Activated T-helper 2 cell treated with anti-CD3 and anti-CD28 coated beads, Interferon-gamma antibody, Interleukin-2, Interleukin-4, amounts not matched to agents 10 μg/mL and 5 μg/mL and 100 μg/mL, durations not matched to agents 14 hours and 24 hours and 36 hours (primary cell): ENCODE measurements at regions not wholly inside any gene's neighbourhood (a gene's known extent, or its start where the extent isn't known, plus 50 kb on each side); places are given as distances from the start of the nearest gene placed in this dataset.
"Not testable (repeated sequence)": the region's sequence is repeated elsewhere in the genome, so short reads cannot be mapped to it uniquely, and the experiment has no call there.

Experiments used
- DNase-seq: peaks from one replicate; pipeline ENCODE4 v3.0.0; 2021; ENCODE audit warnings: low spot score
- H3K27ac Mint-ChIP-seq: one replicate; pipeline ENCODE4 v1.8.0; 2021; ENCODE audit warnings: mixed read lengths
- H3K27me3 Mint-ChIP-seq: one replicate; pipeline ENCODE4 v1.8.0; 2021; ENCODE audit warnings: low read depth, mixed read lengths
- H3K36me3 Mint-ChIP-seq: one replicate; pipeline ENCODE4 v1.8.0; 2021; ENCODE audit warnings: low read depth, mixed read lengths
- H3K4me1 Mint-ChIP-seq: one replicate; pipeline ENCODE4 v1.8.0; 2021; ENCODE audit warnings: low read depth, mixed read lengths
- H3K4me3 Mint-ChIP-seq: one replicate; pipeline ENCODE4 v1.8.0; 2021; ENCODE audit warnings: low read depth, mild to moderate bottlenecking, moderate library complexity, mixed read lengths
- H3K9me3 Mint-ChIP-seq: one replicate; pipeline ENCODE4 v1.8.0; 2021; ENCODE audit warnings: mixed read lengths
- intact Hi-C: fragments of 100-400 bp; cut with micrococcal nuclease; formaldehyde crosslinking; loops from one replicate; pipeline ENCODE4 v1.15.1; 2023

GRCh38 chr17:33687831-33688230 is 394.7 kb upstream of the ASIC2 start:
- intact Hi-C loops: no loop called here
- Mint-ChIP-seq H3K9me3 (no peaks in the 10 kb centered on the region), H3K4me3 (no peak overlapping the region), H3K4me1 (no peaks in the 10 kb centered on the region), H3K27me3 (no peaks in the 10 kb centered on the region), H3K36me3 (no peaks in the 10 kb centered on the region), H3K27ac (no peak overlapping the region)
- no peak for DNase-seq

GRCh38 chr17:33688771-33689170 is 395.7 kb upstream of the ASIC2 start:
- H3K9me3 Mint-ChIP-seq: no peaks in the 10 kb centered on the region
- no peak for DNase-seq
- no peaks in the 10 kb centered on the region for H3K36me3 Mint-ChIP-seq
- H3K4me1 Mint-ChIP-seq: no peaks in the 10 kb centered on the region
- peaks cover 2% of the 10 kb centered on the region for H3K27me3 Mint-ChIP-seq
- no peak overlapping the region for H3K4me3 Mint-ChIP-seq
- intact Hi-C loops: no loop called here
- no peak overlapping the region for H3K27ac Mint-ChIP-seq

GRCh38 chr17:33689725-33690124 is 396.6 kb upstream of the ASIC2 start:
- Mint-ChIP-seq H3K27me3 (peaks cover 5% of the 10 kb centered on the region), H3K4me1 (no peaks in the 10 kb centered on the region), H3K36me3 (no peaks in the 10 kb centered on the region), H3K27ac (no peak overlapping the region), H3K9me3 (no peaks in the 10 kb centered on the region), H3K4me3 (no peak overlapping the region)
- intact Hi-C loops: no loop called here
- DNase-seq: no peak

- no peaks in the 10 kb centered on the region for H3K36me3 Mint-ChIP-seq
- H3K4me1 Mint-ChIP-seq: no peaks in the 10 kb centered on the region
- H3K9me3 Mint-ChIP-seq: no peaks in the 10 kb centered on the region
- H3K27ac Mint-ChIP-seq: no peak overlapping the region
- DNase-seq: no peak
- H3K4me3 Mint-ChIP-seq: no peak overlapping the region
- H3K27me3 Mint-ChIP-seq: peaks cover 5% of the 10 kb centered on the region
- intact Hi-C loops: no loop called here
Observed at GRCh38 chr17:33695431-33695830, 402.3 kb upstream of the ASIC2 start.

- Mint-ChIP-seq H3K4me3 (no peak overlapping the region), H3K27ac (no peak overlapping the region), H3K9me3 (no peaks in the 10 kb centered on the region), H3K27me3 (peaks cover 5% of the 10 kb centered on the region), H3K36me3 (no peaks in the 10 kb centered on the region), H3K4me1 (no peaks in the 10 kb centered on the region)
- intact Hi-C loops: no loop called here
- no peak for DNase-seq
Observed at GRCh38 chr17:33696102-33696501, 403.0 kb upstream of the ASIC2 start.

GRCh38 chr17:33697557-33697956 is 404.5 kb upstream of the ASIC2 start:
- intact Hi-C loops: no loop called here

GRCh38 chr17:33701910-33702309 is 408.8 kb upstream of the ASIC2 start:
- no peak for DNase-seq
- no peak overlapping the region for H3K4me3 Mint-ChIP-seq
- no peaks in the 10 kb centered on the region for H3K36me3 Mint-ChIP-seq
- intact Hi-C loops: no loop called here
- no peaks in the 10 kb centered on the region for H3K27me3 Mint-ChIP-seq
- H3K9me3 Mint-ChIP-seq: no peaks in the 10 kb centered on the region
- no peaks in the 10 kb centered on the region for H3K4me1 Mint-ChIP-seq
- H3K27ac Mint-ChIP-seq: no peak overlapping the region

More at GRCh38 chr17:33697557-33697956, 404.5 kb upstream of the ASIC2 start:
- H3K27ac Mint-ChIP-seq: no peak overlapping the region
- H3K27me3 Mint-ChIP-seq: peaks cover 5% of the 10 kb centered on the region
- no peaks in the 10 kb centered on the region for H3K9me3 Mint-ChIP-seq
- no peaks in the 10 kb centered on the region for H3K4me1 Mint-ChIP-seq
- no peak for DNase-seq
- H3K36me3 Mint-ChIP-seq: no peaks in the 10 kb centered on the region
- no peak overlapping the region for H3K4me3 Mint-ChIP-seq

- Mint-ChIP-seq H3K27me3 (no peaks in the 10 kb centered on the region), H3K36me3 (no peaks in the 10 kb centered on the region), H3K9me3 (no peaks in the 10 kb centered on the region), H3K4me3 (no peak overlapping the region), H3K4me1 (no peaks in the 10 kb centered on the region), H3K27ac (no peak overlapping the region)
- DNase-seq: no peak
- intact Hi-C loops: no loop called here
Observed at GRCh38 chr17:33704856-33705255, 411.8 kb upstream of the ASIC2 start.

GRCh38 chr17:33709881-33710280 is 416.8 kb upstream of the ASIC2 start:
- Mint-ChIP-seq H3K27me3 (no peaks in the 10 kb centered on the region), H3K9me3 (no peaks in the 10 kb centered on the region), H3K4me3 (no peak overlapping the region), H3K27ac (no peak overlapping the region), H3K4me1 (no peaks in the 10 kb centered on the region), H3K36me3 (no peaks in the 10 kb centered on the region)
- intact Hi-C loops: no loop called here
- DNase-seq: no peak

- intact Hi-C loops: no loop called here
- Mint-ChIP-seq H3K4me3 (no peak overlapping the region), H3K9me3 (no peaks in the 10 kb centered on the region), H3K4me1 (no peaks in the 10 kb centered on the region), H3K27ac (no peak overlapping the region), H3K36me3 (no peaks in the 10 kb centered on the region), H3K27me3 (no peaks in the 10 kb centered on the region)
- no peak for DNase-seq
Observed at GRCh38 chr17:33712120-33712519, 419.0 kb upstream of the ASIC2 start.

- H3K27ac Mint-ChIP-seq: no peak overlapping the region
- H3K4me1 Mint-ChIP-seq: no peaks in the 10 kb centered on the region
Observed at GRCh38 chr17:33716957-33717356, 423.9 kb upstream of the ASIC2 start.

GRCh38 chr17:33723736-33724135 is 430.6 kb upstream of the ASIC2 start:
- H3K4me3 Mint-ChIP-seq, H3K9me3 Mint-ChIP-seq, DNase-seq, H3K27me3 Mint-ChIP-seq, H3K4me1 Mint-ChIP-seq, H3K36me3 Mint-ChIP-seq, H3K27ac Mint-ChIP-seq, intact Hi-C loops: not testable (repeated sequence)

More at GRCh38 chr17:33716957-33717356, 423.9 kb upstream of the ASIC2 start:
- Mint-ChIP-seq H3K4me3 (no peak overlapping the region), H3K9me3 (no peaks in the 10 kb centered on the region), H3K36me3 (no peaks in the 10 kb centered on the region), H3K27me3 (peaks cover 2% of the 10 kb centered on the region)
- DNase-seq: no peak
- intact Hi-C loops: no loop called here

GRCh38 chr17:33725675-33726271 is 432.7 kb upstream of the ASIC2 start:
- no peak overlapping the region for H3K27ac Mint-ChIP-seq
- peaks cover 2% of the 10 kb centered on the region for H3K27me3 Mint-ChIP-seq
- intact Hi-C loops: no loop called here
- H3K4me3 Mint-ChIP-seq: no peak overlapping the region
- H3K9me3 Mint-ChIP-seq: no peaks in the 10 kb centered on the region
- no peak for DNase-seq
- H3K36me3 Mint-ChIP-seq: no peaks in the 10 kb centered on the region
- no peaks in the 10 kb centered on the region for H3K4me1 Mint-ChIP-seq

GRCh38 chr17:33730131-33730530 is 437.0 kb upstream of the ASIC2 start:
- intact Hi-C loops: no loop called here
- Mint-ChIP-seq H3K27ac (no peak overlapping the region), H3K27me3 (no peaks in the 10 kb centered on the region), H3K9me3 (no peaks in the 10 kb centered on the region), H3K4me1 (no peaks in the 10 kb centered on the region), H3K4me3 (no peak overlapping the region), H3K36me3 (no peaks in the 10 kb centered on the region)
- DNase-seq: no peak
